GM19452 (cell line): ENCODE measurements at regions not wholly inside any gene's neighbourhood (a gene's known extent, or its start where the extent isn't known, plus 50 kb on each side); places are given as distances from the start of the nearest gene placed in this dataset.

Source experiments
- ATAC-seq: cut with Tn5 transposase; IDR thresholded peaks from one replicate; pipeline ENCODE4 v1.9.1; 2021; ENCODE audit not compliant: unreplicated experiment

GRCh38 chr1:37308031-37308960, 166.1 kb upstream of the ZC3H12A start:
- no peak for ATAC-seq

- ATAC-seq, result no peak
These were observed 164.8 kb upstream of the ZC3H12A start for GRCh38 chr1:37309574-37309973.

- ATAC-seq, result no peak
These were observed 164.3 kb upstream of the ZC3H12A start for GRCh38 chr1:37310064-37310463.

GRCh38 chr1:37315371-37315846, 159.0 kb upstream of the ZC3H12A start:
- ATAC-seq, result no peak

GRCh38 chr1:37317870-37318467, 156.4 kb upstream of the ZC3H12A start:
- ATAC-seq, result no peak

- ATAC-seq, result no peak
These were observed 155.9 kb upstream of the ZC3H12A start for GRCh38 chr1:37318490-37318889.

GRCh38 chr1:37319284-37319683, 155.1 kb upstream of the ZC3H12A start:
- ATAC-seq, result no peak

GRCh38 chr1:37323486-37324377, 150.6 kb upstream of the ZC3H12A start:
- ATAC-seq, result no peak

GRCh38 chr1:37325010-37325409, 149.4 kb upstream of the ZC3H12A start:
- no peak for ATAC-seq

- ATAC-seq, result no peak
These were observed 148.6 kb upstream of the ZC3H12A start for GRCh38 chr1:37325509-37326437.

- no peak for ATAC-seq
These were observed 142.3 kb upstream of the ZC3H12A start for GRCh38 chr1:37332126-37332525.

- no peak for ATAC-seq
These were observed 135.7 kb upstream of the ZC3H12A start for GRCh38 chr1:37338658-37339057.

GRCh38 chr1:37342736-37343135, 131.6 kb upstream of the ZC3H12A start:
- no peak for ATAC-seq

GRCh38 chr1:37347104-37347649, 127.2 kb upstream of the ZC3H12A start:
- no peak for ATAC-seq

- ATAC-seq, result no peak
These were observed 120.5 kb upstream of the ZC3H12A start for GRCh38 chr1:37353871-37354270.

- no peak for ATAC-seq
These were observed 119.3 kb upstream of the ZC3H12A start for GRCh38 chr1:37354876-37355650.

GRCh38 chr1:37358992-37359391, 115.4 kb upstream of the ZC3H12A start:
- no peak for ATAC-seq

- ATAC-seq, result no peak
These were observed 114.4 kb upstream of the ZC3H12A start for GRCh38 chr1:37360011-37360410.
